NCI-H2171 treated with DMSO at 0.1 percent for 48 hours (cell line): ENCODE measurements at regions not wholly inside any gene's neighbourhood (a gene's known extent, or its start where the extent isn't known, plus 50 kb on each side); places are given as distances from the start of the nearest gene placed in this dataset.
"Not testable (repeated sequence)": the region's sequence is repeated elsewhere in the genome, so short reads cannot be mapped to it uniquely, and the experiment has no call there.

ENCODE experiments used
- DNase-seq: peaks from one replicate; lab custom pipeline; 2025; lab: John Stamatoyannopoulos, UW

DNA sequence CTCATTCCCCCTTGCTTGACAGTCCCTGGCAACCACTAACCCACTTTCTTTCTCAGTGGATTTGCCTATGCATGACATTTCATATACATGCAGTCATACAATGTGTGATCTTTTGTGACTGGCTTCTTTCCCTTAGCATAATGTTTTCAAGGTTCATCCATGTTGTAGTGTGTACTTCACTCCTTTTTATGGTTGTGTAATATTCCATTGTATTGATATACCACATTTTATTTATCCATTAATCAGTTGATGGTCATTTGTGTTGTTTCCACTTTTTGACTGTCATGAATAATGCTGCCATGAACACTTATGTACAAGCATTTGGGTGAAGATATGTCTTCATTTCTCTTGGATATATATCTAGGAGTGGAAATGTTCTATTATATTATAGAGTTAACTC lies 127.7 kb upstream of the GRIK3 start:
- DNase-seq = no peak

DNA sequence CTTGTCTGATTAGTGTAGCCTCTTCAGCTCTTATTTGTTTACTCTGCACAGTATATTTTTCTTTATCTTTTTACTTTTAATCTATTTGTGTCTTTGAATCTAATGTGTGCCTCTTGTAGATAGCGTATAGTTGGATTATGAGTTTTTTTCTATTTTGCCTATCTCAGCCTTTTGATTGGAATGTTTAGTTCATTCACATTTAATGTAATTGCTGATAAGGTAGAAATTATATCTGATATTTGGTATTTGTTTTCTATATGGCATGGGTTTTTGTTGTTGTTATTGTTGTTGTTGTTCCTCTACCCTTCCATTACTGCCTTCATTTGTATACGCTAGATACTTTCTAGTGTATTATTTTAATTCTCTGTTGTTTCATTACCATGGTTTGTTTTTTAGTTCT lies 131.7 kb upstream of the GRIK3 start:
- DNase-seq = no peak

DNA sequence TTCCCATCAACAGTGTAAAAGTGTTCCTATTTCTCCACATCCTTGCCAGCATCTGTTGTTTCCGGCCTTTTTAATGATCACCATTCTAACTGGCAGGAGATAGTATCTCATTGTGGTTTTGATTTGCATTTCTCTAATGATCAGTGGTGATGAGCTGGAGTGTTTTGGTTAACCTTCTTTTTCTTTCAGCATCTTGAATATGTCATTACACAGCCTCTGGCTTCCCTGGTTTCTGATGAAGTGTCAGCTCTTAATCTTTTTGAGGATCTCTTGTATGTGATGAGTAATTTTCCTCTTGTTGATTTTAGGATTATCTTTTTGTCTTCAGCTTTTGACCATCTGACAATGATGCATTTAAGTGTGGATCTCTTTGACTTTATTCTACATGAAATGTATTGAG lies 133.2 kb upstream of the GRIK3 start:
- DNase-seq = peak; percentile 55

DNA sequence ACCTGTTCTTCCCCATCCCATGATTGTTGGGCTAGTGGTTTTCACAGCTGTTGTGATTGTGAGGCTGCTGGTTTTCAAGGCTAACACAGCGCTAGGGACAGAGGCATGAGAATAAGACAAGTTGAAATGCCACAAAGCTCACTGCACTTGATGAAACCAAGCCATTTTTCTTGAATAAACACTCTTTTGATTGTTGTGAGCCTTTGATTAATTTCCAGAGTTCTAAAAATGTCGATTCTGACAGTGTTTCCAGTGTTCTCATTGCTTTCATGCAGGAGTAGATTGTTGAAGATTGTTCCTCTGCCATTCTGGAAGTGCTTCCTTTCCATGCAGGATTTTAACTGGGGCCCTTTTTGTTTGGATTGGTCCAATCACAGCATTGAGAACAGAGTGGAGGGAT lies 134.9 kb upstream of the GRIK3 start:
- DNase-seq = no peak

DNA sequence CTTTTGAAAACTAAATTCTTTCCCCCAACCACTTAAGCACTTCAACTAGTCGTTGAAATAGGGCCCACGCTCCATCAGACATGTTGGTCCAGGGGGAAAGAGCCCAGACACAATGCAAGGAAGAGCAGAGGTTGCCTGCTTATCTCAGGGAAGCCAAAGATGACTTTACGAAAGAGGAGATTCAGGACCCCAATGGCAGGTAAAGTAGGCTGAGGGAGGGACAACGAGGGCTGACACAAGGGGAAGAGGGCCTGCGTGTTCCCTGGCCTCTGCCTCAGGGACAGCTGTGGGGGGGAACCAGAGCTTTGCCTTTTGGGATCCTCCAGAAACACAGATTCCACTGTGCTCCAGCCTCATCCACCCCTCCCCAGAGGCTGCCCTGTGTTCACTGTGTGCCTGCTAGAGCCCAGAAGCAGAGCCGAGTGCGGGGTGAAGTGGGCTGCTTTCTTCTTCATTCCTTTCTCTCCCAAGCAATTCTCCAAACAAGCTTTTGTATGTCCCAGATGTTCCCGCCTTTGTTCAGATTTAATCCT lies 135.5 kb upstream of the GRIK3 start:
- no peak for DNase-seq

DNA sequence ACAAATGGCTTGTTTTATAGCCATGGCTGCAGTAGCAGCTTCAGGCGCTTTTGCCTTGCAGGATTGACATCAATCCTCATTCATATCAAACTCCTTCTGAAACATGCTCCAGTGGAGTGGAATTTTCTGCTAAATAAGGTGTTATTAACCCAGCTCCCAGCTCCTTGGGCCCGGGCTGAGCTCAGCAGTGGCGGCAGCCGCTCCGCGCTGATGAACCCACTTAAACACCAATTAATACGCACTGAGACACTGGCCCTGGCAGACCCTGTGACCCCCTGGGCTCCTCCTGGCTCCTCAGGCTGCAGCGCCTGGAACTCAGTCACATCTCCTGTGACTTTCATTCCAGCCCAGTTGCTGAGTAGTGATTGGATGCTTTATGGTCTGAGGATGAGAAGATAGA lies 137.4 kb upstream of the GRIK3 start:
- DNase-seq = no peak

DNA sequence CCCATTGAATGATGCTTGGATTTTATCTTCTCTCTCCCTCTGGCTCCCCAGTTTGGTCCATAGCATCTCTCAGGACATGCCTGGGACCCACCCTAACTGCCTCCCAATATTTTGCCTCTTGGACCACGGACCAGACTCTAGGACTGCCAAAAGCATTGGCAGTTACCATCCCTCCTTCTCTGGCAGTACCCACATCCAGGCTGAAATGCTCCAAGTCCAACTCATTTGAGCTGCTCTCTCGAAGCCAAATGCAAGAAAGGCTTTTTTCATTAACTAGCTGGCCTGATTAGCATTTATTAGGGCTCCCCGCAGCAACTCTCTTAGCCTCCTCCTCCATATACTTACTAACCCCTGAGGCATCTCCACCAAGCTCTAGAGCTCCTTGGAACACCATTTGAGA lies 140.0 kb upstream of the GRIK3 start:
- DNase-seq = no peak

DNA sequence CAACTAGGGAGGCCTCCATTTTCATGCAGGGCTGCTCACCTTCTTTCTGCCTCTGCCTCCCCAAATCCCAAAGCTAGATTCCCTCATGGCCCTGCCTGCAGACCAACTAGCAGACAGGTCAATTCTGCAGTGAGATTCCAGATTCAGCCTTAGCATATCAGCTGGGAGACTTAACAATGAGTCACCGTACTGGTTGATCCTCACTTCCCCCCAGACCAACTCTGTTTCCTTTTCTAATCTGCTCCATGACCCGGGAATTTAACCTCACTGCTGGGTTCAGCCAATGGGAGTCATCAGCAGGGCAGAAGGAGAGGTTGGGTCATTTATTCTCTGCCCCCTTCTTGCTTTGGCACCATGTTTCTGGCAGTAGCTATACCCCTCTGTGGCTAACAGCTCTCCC lies 140.6 kb upstream of the GRIK3 start:
- DNase-seq = no peak

DNA sequence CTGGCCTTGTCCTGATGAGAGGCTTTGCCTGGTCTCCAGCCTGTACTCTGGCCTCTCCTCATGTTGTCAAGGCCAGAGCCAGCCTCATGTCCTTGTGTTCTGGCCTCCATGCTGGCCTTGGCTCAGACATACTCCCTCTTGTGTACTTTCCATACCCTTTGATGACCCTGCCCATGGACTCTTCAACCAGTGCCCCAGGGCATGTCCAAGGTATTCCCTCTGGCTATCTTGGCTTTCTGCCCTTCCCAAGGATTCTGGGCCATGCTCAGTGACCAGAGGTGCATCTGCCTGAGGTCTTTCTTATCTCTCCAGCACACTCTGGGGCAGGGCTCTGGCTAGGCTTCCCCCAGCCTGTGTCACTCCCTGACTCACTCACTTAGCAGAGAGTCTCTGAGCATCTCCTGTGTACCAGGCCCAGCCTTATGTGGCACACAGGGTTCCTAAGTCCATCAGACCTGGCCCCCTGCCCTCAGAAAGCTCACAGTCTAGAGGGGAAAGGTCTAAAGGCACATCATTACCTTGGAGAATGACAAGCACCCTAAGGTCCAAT lies 141.4 kb upstream of the GRIK3 start:
- DNase-seq = no peak

DNA sequence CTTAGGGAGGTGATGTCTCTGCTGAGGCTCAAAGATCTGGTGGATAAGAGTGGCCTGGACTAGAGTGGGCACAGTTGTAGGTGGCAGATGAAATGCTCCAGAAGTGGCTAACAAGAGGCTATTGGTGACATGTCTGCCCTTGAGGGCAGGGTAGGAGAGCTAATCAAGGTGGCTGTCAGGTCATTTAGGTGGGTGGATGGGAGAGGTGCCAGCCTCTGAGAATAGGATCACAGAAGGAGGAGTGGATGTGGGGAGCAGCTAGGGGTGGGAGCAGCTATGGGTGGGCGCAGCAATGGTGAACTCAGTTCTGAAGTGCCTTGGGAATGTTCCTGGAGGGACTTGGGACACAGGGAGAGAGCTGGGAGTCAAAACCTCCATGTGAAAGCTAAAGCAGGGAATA lies 142.0 kb upstream of the GRIK3 start:
- no peak for DNase-seq

DNA sequence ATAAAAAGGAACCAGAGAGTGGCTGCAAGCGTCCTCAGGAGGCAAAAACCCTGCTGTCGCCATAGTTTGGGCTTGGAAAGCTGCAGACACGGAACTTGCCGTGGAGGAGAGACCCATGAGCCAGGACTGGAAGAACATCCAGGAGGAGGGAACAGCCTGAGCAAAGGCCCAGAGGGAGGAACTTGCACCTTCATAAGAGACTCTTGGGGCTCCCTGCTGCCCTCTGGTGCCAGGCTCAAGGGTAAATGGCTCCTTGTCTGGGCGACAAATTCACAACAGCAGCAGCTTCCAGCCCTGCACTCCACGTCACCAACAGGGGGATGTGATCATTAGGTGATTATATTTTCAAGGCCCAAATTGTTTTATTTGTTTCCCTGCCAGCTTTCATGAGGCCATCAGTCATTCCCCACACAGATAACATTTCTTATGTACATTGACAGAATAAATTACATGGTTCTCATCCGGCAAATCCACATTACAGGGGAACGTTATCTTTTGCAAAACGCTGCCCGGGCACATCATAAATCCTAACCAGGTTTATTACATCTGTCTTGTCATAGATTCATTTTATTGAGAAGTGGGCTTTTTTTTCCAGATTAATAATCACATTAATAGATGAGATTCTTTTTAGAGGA lies 143.0 kb upstream of the GRIK3 start:
- DNase-seq = peak; percentile 37

DNA sequence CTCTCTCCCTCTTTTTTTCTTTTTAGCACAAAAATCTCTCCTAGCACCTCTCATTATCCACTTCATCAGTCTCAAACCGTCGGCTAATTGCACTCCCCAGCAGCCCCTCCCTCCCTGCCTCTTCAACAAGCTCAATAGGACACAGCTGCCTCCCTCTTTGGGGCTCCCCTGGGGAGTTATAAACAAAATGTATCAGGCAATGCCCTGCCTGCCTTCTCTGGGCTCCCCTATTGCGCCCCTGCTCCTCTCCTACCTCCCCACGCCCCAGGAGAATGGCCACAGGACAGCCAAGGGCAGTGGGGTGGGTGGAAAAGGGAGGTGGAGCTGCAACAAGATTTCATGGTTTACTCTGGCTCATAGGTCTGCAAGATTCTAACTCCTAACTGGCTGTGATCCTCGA lies 147.1 kb upstream of the GRIK3 start:
- peak; percentile 71 for DNase-seq

DNA sequence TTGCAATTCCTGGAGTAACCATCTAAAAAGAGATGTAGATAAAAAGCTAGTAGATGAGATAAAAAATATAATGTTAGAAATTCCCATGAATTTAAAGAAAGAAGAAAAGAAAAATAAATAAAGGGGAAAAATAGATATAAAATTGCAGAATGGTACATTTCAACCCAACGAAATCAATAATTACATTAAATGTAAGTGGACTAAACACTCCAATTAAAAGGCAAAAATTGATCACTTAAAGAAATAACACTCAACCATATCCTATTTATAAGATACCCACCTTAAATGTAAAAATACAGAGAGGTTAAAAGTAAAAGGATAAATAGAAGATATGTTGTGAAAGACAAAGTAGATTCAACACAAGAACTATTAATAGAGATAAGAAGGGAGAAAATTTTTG lies 150.5 kb upstream of the GRIK3 start:
- DNase-seq = no peak

DNA sequence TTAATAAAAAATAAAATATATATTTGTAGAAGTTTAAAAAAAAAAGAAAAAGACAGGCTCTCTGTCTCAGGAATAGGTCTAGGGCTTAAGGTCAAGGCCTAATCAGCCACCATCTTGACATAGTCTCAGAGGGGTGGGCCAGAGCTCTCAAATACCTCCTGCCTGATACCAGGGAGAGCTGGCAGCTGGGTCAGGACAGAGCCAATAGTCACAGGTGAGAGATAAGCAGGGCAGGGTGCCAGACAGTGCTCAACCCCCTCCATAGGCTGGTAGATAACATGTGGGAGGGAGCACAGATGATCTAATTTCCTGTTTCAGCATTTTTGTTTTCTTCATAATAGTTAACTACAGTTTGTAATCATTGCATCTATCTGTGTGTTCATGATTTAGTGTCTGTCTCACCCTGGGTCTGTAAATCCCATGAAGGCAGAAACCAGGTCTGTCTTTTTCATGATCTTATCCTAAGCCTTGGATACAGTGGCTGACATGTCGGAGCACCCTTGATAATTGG lies 152.0 kb upstream of the GRIK3 start:
- peak; percentile 61 for DNase-seq

DNA sequence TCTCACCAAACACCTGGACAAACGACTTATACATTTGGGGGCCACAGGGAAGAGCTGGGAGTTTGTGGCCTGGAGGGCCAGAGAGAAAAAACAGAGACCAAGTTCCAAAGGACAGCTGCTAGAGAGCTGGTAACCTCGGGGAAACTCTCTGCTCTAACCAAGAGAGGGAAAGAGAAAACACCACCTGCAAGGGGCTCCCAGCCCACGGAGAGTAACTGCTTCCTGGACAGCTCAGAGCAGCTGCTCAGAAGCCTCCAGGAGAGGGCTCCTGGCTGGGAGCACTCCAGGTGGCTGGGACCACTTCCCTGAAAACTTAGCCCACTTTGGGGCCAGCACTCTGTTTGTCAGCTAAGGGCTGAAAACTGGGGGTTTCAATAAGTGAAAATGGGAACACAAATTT lies 154.8 kb upstream of the GRIK3 start:
- DNase-seq = peak; percentile 34

DNA sequence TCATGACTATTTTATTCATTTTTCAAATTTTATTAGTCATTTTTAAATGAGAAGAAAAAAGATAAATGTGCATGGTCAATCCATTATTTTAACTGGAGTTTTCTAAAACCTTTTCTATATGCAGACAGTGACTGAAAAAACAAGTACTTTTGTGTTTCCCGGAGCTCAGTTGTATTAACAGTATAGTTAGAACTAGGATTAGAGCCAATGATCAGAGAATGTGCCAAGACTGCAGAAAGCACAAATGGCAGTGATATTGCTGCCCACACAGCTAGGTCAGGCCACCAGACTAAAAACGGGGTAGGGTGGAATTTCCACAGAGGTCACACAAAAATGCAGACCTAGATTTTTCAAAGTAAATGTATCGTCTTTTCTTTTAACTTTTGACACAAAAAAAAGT lies 163.1 kb upstream of the GRIK3 start:
- DNase-seq = no peak

DNA sequence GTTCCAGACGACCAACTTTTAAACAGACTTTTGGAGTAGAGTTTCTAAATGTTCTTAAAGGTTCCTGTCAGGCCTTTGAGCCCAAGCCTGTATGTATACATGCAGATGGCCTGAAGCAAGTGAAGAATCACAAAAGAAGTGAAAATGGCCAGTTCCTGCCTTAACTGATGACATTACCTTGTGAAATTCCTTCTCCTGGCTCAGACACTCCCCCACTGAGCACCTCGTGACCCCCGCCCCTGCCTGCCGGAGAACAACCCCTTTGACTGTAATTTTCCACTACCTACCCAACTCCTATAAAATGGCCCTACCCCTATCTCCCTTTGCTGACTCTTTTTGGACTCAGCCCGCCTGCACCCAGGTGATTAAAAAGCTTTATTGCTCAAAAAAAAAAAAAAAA lies 180.0 kb upstream of the GRIK3 start:
- DNase-seq = not testable (repeated sequence)

DNA sequence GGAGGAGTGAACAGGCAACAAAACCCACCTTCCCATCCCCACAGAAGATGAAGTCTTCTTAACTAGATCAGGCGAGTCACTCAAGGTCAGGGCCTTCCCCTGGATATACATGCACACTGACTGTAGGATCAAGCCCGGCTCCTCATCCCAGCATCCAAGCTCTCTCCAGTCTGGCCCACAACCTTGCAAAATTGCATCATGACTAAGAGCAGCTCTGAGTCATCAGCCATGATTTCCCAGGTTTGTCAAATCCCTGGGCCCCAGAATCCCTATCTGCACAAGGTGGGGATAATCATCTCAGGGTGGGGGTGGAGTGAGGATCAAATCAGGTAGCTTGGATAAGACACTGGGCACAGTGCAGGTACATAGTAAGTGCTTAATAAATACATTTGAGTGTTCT lies 199.3 kb upstream of the GRIK3 start:
- no peak for DNase-seq

DNA sequence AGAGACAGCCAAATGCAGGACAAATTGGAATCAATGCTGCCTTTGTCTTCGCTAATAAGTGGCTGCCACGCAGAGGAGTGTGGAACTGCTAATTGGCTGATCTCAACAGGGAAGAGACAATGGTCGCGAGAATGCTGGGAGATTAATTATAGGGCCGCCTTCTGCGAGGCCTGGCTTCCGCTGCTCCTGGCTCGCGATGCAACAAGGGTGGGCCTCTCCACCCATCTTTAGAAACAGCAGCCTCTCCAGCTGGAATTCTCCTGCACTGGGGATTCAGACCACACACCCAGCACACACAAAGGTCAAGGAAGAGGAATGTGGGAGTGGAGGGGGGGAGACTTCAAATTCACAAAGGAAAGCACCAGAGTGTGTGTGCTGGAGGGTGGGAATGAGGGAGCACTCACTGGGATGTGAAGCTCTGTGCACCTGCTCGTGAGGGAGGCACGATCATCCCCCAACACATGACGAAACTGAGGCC lies 200.7 kb upstream of the GRIK3 start:
- no peak for DNase-seq

DNA sequence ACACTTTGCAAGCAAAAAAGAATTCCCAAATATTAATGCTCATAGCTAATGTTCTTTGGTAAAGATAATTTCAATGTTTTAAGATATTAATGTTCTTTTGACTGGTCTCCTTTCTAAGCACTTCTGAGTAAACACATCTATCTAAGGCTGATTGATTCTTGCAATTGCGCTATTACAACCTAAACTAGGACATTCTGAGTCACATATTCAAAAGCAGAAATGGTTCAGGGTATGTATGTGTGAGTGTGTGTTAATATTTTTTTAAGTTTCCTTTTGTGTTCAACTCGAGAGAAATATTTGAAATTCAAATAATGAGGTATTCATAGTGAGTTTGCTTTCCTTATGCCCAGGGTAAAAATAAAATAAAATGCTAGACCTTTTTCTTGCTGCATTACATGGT lies 203.6 kb upstream of the GRIK3 start:
- DNase-seq = no peak

DNA sequence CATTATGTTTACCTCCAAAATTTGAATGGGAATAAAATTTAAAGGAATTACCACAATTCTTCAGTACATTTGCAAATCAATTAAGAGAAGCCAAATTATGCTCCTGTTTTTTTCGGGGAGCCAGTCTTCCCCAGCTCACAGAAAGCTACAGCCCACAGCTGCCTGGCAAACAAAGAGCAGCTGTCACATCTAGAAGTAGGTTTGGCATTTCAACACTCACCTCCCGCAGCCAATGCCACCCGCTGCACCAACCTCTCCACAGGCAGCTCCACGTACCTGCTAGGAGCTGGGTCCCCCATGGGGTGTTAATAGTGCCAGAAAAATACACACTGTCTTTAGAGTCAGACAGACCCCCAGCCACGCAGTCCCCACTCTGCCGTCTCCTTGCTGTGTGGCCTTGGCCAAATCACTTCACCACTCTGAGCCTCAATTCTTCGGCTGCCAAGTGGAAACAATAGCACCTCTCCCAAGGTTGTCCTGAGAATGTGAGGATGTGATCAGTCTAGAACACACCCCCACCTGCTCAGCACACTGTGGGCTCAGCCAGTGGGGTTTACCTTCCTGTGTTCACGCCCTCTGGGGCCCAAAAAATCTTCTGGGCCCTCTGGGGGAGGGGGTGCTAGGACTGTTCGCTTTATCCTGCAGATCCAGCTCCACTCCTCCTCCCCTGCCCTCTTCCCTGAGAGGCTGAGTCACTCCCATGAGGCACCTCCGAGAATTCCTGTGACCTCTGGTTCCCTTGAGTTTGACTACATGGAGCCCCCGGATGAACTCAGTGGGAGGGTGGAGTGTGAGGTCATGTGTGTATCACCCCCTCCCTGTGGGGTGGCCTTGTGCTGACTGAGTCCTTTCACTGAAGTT lies 204.3 kb upstream of the GRIK3 start:
- DNase-seq = peak; percentile 90

DNA sequence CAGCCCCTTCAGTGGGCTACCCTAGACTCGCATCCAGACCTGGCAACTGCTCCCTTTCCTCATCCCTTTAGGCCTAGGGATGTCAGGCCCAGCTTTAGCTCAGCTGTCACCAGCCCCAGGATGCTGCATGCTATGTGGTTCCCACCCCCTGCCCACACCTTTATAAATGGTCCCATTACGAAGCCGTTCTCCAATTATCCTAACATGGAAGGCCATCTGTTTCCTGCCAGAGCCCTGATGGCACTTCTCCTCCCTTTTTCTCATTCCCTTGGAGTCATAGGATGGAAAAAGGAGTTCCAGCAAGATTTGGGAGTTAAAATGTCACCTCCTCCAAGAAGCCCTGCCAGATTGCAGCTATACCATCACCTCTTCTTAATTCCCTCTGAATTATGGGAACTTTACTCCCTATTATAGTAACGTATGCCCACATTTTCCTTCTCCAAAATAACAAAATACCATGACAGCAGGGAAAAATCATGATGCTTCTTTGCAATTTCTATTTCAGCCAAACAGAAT lies 205.0 kb upstream of the GRIK3 start:
- peak; percentile 93 for DNase-seq

DNA sequence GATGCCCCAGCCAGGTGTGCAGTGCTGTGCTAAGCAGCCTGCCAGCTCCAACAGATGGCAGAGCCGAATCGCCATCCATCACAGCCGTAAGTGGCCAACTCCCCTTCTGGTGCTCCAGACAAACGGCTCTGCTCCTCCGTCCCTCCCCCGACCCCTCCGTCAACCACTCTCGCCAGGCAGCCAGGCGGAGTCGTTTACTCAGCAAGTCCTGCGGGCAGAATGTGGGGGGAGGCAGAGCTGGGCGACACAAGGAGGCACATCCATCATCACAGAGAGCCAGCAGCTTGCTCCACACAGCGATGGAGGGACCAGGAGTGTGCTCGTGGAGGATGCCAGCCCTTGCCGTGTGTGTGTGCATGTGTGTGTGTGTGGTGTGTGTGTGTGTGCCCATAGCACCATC lies 206.6 kb upstream of the GRIK3 start:
- DNase-seq = peak; percentile 95
